GM12865 (cell line): ENCODE measurements at regions not wholly inside any gene's neighbourhood (a gene's known extent, or its start where the extent isn't known, plus 50 kb on each side); places are given as distances from the start of the nearest gene placed in this dataset.

Experiments used
- DNase-seq: peaks from one replicate; pipeline ENCODE4 v3.0.0; 2010; ENCODE audit warnings: low read depth
- H3K4me3 ChIP-seq: 2 replicates; pipeline ENCODE4 v1.5.1; 2011; ENCODE audit warnings: mild to moderate bottlenecking, low read depth, low read length, control low read depth
- TF ChIP-seq, protein P1 (sequence below): IDR thresholded peaks from 2 replicates; pipeline ENCODE4 v1.5.1; 2011; ENCODE audit warnings: low read length, control low read depth, low read depth, inconsistent platforms; ENCODE audit not compliant: insufficient read depth; ENCODE audit errors: missing control alignments

DNA sequence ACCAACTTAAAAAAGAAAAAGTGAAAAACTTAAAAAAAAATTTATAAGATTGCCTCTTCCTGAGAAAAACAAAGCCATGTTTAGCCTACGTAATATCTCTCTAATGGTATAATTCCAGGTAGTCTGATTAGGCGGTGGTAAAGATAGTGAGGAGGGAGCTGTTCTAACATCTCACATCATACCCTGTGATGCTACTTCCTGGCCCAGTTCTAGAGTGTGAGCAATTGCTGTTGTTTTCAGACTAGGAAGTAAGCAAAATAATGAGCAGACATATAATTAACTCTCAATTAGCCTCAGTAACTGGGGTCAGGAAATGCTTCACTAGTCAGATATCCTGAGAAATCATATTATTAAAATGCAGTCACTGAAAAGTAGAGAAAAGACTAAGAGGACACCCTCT lies 113.9 kb downstream of the PHLDA1 start:
- TF ChIP-seq, protein P1, sequence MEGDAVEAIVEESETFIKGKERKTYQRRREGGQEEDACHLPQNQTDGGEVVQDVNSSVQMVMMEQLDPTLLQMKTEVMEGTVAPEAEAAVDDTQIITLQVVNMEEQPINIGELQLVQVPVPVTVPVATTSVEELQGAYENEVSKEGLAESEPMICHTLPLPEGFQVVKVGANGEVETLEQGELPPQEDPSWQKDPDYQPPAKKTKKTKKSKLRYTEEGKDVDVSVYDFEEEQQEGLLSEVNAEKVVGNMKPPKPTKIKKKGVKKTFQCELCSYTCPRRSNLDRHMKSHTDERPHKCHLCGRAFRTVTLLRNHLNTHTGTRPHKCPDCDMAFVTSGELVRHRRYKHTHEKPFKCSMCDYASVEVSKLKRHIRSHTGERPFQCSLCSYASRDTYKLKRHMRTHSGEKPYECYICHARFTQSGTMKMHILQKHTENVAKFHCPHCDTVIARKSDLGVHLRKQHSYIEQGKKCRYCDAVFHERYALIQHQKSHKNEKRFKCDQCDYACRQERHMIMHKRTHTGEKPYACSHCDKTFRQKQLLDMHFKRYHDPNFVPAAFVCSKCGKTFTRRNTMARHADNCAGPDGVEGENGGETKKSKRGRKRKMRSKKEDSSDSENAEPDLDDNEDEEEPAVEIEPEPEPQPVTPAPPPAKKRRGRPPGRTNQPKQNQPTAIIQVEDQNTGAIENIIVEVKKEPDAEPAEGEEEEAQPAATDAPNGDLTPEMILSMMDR = no peak
- no peak for DNase-seq
- no peak overlapping the region for H3K4me3 ChIP-seq

DNA sequence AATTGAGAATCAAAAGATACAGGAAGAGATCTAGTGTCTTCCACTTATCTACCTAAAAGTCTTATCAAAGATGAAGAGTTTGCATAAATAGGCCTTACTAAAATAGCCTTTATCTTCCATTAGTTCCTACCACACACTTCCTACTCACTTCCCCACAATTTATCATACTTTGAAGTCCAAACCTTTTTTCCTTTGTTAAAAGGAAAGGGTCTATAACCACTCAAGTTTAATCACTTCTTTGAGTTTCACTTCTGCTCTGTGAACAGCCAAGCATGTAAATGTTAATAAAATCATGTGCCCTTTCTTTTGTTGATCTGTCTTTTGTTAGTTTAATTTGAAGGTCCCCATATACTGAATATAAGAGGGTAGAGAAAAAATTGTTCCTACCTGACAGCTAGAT lies 114.5 kb downstream of the PHLDA1 start:
- TF ChIP-seq, protein P1 = no peak
- H3K4me3 ChIP-seq = no peak overlapping the region
- peak; percentile 2 for DNase-seq

DNA sequence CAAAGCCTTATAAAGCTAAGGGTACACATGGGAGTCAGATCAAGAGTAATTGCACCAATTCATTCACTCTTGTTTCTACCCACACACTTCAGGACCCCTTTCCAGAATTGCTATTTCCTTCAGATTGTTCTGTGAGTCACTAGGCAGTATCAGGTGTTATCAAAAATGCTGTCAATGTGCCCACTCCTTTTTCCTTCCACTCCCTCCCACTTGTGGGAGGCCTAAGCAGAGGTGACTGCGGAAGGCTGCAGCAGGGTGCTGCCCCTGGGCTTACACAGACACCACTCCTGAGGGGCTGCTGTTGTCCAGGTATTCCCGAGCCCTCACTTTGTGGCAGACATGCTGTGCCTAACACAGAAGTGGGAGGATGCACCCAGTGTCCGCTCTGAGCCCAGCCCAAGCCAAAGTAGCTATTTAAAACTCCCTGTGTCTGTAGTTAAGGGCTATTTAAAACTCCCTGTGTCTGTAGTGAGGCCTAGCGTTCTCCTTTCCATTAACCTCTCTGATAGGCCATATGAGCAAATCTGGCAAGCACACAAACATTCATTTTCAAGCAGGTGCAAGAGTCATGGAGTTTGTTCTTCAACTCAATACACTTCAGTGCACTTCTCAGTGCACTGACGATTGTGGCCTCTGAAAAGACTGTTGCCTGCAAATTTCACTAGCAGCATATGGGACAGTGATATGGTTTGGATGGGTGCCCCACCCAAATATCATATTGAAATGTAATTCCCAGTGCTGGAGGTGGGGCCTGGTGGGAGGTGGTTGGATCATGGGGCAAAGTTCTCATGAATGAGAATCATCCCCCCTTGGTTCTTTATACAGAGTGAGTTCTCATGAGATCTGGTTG lies 117.8 kb downstream of the PHLDA1 start:
- no peak for DNase-seq
- no peak overlapping the region for H3K4me3 ChIP-seq

DNA sequence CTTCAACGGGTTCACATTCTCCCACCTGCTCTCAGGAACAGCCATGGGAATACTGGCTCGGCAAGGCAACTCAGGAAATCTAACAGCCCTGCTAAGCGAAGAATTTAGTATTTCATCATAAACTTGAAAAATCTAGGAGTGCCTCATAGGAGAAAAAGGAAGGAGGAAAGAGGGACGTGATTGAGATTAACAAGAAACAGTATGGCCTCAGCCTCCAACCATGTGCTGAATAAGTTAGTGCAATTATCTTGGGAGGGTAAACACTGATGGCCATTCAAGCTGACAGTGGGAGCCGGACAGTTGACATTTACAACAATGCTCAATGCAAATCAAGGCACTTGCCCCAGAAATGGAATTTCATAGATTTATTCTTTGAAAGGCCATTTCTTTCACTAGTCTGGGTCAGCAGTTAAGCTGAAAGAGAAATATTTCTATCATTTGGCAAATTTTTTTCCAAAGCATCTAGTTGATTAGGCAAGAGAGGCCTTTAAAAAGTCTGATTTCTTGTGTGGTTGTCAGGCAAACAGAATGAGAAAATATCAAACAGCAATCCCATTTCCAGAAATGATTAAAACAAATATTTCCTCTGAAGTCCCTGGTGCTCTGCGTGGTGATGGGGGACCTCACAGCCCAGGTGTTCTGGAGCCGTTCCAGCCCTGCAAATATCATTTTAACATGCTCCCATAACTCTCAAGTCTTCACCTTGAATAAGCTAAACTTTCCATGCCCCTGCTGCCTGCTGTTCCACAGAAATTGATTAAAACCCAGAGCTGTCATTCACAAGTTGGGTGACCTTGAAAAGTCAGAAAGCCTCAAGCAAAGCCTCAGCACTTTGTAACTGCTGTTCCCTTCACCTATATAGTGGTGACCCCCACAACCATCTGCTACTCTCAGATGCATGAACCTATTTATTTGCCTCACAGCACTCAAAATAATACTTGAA lies 121.6 kb downstream of the PHLDA1 start:
- DNase-seq = no peak
- TF ChIP-seq, protein P1 = no peak
- no peak overlapping the region for H3K4me3 ChIP-seq

More for the DNA sequence above, 117.8 kb downstream of the PHLDA1 start:
- TF ChIP-seq, protein P1 = no peak

DNA sequence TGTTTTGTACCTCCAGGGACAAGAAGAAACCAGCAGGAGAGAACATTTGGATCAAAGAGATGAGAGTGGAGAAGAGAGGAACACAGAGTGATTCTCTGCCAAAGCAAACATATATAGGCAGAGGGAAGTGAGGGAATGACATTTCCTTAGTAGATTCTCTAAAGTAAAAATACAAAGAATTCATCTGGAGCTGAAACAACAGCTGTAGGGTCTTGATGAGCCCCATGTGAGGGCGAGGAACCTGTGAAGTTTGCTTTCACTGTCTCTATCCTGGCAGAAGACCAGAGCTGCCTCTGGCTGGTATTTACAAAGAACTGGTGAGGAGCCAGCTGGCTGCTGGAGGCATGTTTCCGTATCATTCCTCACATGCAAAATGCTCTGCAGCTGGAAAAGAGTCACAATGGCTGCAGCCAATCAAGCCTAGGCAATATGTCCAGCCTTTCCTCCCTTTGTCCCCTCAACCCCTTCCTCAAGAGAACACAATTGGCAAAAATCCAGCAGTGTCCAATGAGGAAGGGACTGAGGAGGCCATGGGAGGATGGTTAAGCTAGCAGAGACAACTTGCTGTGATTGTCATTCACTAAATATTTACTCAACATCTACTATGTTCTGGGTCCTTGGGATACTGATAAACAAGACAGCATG lies 122.5 kb downstream of the PHLDA1 start:
- no peak overlapping the region for H3K4me3 ChIP-seq
- TF ChIP-seq, protein P1 = no peak
- no peak for DNase-seq

DNA sequence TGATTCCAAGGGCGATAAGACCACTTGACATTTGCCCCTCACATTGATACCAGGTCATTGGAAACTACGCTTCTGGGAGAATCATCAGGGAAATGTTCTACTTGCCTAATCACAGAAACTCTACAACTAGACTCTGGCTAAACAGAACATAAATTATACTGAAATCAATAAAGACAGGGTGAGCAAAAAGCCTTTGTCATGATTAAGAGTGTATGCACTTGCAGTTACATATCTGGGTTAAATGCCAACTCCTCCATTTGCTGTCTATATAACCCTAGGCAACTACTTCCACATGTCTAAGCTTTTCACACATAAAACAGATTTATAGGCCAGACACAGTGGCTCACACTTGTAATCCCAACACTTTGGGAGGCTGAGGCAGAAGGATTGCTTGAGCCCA lies 125.7 kb downstream of the PHLDA1 start:
- no peak overlapping the region for H3K4me3 ChIP-seq
- TF ChIP-seq, protein P1 = no peak
- no peak for DNase-seq
